GM19035 (cell line): ENCODE measurements at regions not wholly inside any gene's neighbourhood (a gene's known extent, or its start where the extent isn't known, plus 50 kb on each side); places are given as distances from the start of the nearest gene placed in this dataset.
"Not testable (repeated sequence)": the region's sequence is repeated elsewhere in the genome, so short reads cannot be mapped to it uniquely, and the experiment has no call there.

Source experiments
- ATAC-seq: cut with Tn5 transposase; IDR thresholded peaks from one replicate; pipeline ENCODE4 v1.9.1; 2021; ENCODE audit not compliant: unreplicated experiment

DNA sequence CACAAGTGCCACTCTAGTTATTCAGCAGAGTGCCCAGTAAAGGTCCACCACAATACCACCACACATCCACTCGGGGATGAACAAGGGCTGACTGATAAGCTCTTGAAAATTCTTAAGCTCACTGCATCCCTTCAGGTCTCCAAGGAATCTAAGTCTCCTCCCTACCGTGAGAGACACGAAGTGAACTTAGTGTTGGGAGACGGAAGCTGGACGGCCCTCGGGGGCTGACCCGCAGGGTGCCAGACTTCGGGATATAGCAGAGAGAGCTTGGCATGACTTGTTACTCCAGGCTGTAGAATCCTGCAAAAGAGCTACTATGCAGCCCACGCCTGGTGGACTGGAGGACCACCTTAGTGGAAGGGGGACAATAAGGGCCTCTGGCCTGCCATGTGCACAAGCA lies 75.1 kb downstream of the LYZL1 start:
- ATAC-seq = not testable (repeated sequence)

DNA sequence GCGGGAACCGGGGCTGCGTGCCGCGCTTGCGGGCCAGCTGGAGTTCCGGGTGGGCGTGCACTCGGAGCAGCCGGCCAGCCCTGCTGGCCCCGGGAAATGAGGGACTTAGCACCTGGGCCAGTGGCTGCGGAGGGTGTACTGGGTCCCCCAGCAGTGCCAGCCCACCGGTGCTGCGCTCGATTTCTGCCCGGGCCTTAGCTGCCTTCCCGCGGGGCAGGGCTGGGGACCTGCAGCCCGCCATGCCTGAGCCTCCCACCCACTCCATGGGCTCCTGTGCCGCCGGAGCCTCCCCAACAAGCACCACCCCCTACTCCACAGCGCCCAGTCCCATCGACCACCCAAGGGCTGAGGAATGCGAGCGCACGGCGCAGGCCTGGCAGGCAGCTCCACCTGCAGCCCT lies 77.3 kb downstream of the LYZL1 start:
- not testable (repeated sequence) for ATAC-seq

GRCh38 chr10:29369419-29369818 lies 80.5 kb downstream of the LYZL1 start:
- ATAC-seq = no peak

DNA sequence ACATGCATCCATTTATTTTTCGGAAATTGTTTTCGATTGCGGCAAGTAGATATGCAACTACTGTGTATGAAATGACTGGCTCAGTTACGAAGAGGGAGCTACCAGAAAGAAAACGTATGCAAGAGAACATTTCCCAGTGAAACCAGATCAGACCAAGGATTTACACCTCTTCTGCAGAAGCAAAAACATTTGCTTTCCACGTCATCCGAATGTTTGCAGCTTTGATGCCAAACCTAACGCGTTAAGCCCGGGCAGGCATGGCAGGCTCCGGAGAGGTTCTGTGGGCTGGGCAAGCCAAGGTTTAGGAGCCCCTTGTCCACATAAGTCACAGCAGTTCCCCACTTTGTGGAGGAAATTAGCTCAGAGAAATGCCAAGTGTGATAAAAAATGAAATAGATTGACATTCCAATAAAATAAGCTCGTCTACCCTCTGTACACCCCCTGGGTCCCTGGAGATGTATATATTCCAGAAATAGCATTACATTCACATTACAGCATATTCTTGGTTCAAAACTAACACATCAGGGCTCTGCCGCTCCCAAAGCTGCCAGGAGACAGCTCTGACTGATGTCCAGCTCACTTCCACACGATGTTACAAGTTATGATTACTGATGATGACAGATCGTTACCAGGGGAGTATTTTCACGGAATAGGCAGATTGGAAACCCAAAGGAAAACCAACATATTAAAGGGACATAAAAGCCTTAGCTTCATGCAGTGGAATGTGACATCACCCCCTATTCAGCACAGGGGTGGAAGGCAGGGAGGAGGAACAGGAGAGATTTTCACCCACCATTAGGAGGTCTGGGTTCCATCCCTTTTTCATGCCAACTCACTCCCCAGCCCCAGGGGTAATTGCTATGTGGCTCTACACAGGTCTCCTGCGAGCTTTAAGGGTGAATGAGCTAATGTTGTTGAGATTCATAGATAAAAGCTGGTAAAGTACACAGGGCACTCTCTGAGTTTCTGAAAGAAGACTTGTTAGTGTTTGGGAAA lies 81.5 kb downstream of the LYZL1 start:
- no peak for ATAC-seq

DNA sequence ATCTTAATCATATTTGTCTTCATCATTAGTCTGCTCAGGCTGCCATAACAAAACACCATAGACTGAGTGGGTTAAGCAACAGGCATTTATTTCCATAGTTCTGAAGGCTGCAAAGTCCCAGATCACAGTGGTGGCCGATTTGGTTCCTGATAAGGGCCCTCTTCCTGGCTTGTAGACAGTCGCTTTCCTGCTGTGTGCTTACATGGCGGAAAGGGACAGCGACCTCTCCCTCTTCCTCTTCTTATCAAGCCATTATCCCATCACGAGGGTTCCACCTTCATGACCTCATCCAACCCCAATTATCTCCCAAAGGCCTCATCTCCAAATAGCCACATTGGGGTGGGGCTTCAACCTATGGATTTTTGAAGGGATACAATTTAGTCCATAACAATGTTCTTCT lies 84.0 kb downstream of the LYZL1 start:
- no peak for ATAC-seq

DNA sequence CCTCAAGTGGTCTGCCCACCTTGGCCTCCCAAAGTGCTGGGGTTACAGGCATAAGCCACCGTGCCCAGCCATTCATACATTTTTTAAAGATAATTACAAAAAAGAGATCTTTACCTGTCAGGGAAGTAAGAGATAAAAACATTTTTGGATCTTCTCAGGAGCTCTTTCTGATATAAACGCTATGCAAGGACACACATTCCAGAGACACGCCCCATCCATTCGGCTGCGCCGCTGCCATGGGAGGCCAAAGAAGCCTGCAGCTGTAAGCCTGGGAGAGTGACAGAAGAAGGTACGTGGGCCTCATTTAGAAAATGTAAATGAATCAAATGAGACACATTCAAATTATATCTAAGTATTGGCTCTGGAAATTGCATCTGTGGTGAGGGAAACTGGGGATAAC lies 85.3 kb downstream of the LYZL1 start:
- ATAC-seq = no peak

DNA sequence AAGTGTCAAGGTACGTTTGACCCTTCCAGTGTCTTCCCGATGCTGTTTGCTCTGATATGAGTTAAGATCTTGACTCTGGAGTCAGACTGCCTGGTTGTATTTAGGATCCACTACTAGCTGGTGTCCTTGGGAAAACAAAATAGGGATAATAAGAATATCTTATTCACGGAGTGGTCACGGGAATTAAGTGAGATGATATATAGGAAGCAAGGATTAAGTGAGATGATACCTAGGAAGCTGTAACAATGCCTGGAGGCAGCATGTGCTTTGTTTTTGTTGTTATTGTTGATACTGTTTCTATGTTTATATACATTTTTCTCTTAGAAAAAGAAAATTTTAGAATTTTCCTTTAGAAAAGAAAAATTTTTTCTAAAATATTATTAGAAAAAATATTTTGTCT lies 87.0 kb downstream of the LYZL1 start:
- ATAC-seq = no peak

DNA sequence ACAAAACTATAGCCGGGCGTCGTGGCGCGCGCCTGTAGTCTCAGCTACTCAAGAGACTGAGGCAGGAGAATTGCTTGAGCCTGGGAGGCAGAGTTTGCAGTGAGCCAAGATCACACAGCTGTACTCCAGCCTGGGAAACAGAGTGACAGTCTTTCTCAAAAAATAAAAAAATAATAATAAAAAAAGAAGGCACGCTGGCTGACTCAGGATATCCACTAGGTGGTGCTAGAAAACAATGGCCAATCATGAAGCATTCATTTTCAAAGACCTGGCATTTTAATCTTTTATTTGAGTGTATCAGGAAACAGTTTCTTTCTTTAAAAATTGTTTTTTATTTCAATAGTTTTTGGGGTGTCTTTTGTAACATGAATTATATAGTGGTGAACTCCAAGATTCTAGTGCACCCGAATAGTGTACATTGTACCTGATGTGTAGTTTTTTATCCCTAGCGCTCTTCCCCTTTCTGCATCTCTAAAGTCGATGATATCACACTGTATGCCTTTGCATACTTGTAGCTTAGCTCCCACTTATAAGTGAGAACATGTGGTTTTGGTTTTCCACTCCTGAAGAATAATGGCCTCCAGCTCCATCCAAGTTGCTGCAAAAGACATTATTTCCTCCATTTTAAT lies 88.6 kb downstream of the LYZL1 start:
- ATAC-seq = no peak

DNA sequence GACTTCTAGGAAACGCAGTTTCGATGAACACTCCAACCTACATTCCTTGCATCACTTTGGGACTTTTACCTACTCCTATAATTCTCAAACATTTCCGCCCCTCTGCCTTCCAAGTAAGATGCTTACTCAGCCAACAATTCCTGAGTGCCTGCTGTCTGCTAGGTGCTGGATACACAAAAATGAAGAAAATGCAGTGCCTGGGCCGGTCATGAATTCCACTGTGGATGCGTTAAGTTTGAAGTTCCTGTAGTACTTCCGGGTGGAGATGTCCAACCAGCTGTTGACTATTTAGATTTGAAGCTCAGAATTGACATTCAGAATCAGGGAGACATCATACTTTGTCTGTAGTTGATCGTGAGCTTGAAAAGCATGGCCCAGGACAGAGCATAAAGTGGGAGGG lies 89.2 kb downstream of the LYZL1 start:
- ATAC-seq = no peak

- ATAC-seq = no peak
Measured at GRCh38 chr10:29379208-29379607, 90.3 kb downstream of the LYZL1 start.

DNA sequence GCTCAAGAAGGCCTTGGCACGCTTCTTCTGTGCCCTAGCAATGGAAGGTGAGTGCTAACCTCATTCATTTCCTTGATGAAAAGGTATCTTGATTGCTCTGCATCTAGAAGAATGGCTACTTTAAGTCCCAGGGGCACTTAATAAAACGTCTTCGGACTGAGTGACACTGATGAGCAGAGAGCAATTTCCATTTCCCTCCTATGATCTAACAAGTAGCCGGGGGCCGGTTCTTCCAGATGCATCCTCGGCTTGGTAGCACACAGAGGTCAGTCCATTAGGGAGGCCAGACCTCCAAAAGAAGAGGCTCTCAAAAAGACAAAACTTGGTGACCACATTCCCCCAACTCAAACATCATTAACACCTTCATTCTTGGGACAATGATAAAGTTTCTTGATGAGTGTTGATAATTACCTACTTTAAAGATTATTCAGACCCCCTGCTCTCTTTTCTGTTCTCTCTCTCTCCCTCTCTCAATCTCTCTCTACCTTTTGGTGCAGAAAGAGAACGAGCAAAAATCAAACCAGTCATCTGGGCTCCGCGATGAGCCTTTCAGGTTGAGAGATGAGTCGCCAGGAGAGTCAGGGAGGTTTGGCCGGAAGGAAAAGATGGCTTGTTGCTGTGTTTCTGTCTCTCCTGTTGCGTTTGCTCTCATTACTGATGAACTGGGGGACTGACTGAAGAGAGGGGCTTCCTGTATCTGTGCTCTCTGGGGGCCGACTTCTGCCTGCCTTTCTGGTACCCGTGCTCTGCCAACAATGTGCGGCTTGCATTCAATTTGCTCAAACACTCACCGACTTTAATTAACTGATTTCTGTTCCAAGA lies 91.1 kb downstream of the LYZL1 start:
- not testable (repeated sequence) for ATAC-seq

DNA sequence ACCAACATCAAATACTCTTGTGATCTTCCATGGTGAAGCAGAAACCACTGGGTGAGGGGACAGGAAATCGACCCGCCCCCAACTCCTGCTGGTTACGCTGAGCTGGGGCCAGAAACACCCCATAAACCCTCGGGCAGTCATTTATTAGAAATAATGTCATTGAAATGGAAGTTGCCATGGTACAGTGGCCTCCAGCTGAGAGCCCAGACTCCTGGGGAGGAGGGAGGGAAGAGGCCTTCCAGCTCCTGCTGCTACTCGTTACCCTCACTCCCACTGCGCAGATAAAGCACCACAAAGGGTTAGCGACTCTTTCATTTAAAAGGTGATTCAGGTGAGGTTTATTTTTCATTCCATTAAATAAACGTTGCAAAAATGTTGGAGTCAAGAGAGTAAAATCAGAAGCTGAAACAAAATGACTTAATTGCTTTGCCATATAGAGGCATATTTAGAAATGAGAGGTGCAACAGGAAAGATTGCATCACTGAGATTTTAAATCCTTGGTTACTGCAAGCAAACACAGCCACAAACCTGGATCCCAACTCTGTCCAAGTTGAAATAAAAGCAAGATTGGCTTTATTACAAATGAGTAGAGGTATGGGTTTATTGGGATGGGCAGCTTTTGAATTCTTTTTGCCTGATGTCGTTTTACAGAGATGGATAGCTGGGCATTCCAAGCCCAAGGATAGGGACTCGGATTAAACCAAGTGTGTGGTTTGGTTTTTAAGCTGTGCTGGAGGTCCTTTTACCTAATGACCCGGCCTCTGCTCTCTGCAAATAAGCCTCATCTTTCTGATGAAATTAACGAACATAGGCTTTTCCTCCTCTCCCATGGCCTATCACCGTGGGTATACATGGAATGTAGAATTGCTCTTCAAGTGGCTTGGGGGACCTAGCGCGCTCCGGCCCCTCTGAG lies 92.0 kb downstream of the LYZL1 start:
- not testable (repeated sequence) for ATAC-seq

- ATAC-seq = peak; percentile 66
Measured at GRCh38 chr10:29386342-29386999, 97.6 kb downstream of the LYZL1 start.

DNA sequence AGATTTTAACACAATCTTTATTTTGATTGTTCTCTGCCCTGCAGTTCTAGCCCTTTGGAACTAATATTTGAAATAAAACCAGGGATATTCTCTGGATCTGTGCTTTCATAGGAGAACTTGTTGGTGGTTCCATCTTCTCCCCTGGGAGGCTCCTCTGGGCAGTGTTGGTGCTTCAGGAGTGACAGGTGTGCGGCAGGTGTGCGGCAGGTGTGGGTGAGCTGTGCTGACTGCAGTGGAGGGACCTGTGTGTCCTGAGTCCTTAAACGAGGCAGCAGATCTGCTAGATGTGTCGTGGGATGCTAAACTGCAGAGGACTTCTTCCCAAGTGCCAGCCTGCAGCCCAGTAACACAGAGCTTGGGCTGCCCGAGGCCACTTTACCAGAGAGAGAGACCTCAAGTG lies 98.4 kb downstream of the LYZL1 start:
- ATAC-seq = no peak

DNA sequence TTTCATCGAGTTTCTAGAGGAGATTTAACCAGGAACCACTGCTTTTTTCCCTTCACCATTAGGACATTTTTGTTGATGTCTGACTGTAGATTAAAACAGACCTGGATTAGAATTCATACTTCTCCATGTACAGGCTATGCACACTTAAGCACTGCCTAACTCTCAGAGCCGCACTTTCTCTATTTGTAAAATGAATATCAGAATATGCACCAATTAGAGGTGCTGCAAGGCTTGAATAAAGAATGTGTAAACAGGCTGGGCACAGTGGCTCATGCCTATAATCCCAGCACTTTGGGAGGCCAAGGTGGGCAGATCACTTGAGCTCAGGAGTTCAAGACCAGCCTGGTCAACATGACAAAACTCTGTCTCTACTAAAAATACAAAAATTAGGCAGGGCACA lies 99.2 kb downstream of the LYZL1 start:
- ATAC-seq = not testable (repeated sequence)

- no peak for ATAC-seq
Measured at GRCh38 chr10:29389493-29389892, 100.6 kb downstream of the LYZL1 start.

GRCh38 chr10:29389935-29390334 lies 101.1 kb downstream of the LYZL1 start:
- no peak for ATAC-seq

DNA sequence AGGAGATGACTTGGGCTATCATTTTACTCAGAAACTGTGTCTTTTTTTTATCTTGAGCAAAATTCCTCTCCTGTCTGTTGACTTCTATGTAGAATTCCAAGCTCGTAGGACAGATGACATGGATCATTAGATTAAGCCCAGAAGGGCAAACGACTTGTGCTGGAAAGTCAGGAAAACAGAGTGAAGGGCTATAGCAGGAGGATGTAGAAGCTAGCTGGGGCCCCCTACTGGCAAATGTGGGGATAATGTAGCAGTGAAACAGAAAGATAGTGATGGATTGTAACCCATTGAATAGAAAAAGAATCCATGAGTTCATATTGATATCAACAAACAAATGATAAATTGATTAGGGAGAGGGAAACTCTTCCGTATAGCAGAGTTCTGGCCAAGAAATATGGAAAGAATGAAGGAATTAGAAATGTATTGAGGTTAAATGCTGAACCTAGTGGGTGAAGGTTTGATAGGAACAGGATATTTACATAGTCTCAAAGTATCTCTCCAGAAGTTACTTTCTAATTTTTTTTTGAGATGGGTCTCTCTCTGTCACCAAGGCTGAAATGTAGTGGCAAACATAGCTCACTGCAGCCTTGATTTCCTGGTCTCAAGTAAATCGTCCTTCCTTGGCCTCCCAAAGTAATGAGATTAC lies 103.6 kb downstream of the LYZL1 start:
- ATAC-seq = no peak

- ATAC-seq = no peak
Measured at GRCh38 chr10:29394321-29394932, 105.6 kb downstream of the LYZL1 start.
